Testis (tissue), 2 donors: ENCODE measurements at regions not wholly inside any gene's neighbourhood (a gene's known extent, or its start where the extent isn't known, plus 50 kb on each side); places are given as distances from the start of the nearest gene placed in this dataset.

Source experiments
- DNase-seq: peaks from one replicate; pipeline ENCODE4 v3.0.0-alpha.2; 2019
- H3K27ac ChIP-seq, 2 donors: fragments of 200-600 bp; sonication (generic); one replicate each; pipeline ENCODE4 v1.5.1; 2019
- H3K27me3 ChIP-seq: fragments of 200-600 bp; sonication (generic); one replicate; pipeline ENCODE4 v1.5.1; 2019
- H3K36me3 ChIP-seq: fragments of 200-600 bp; sonication (generic); one replicate; pipeline ENCODE4 v1.5.1; 2017; ENCODE audit warnings: low read depth; ENCODE audit errors: missing control alignments
- H3K4me1 ChIP-seq: fragments of 200-600 bp; sonication (generic); one replicate; pipeline ENCODE4 v1.5.1; 2019
- H3K4me3 ChIP-seq, 2 donors: fragments of 200-600 bp; sonication (generic); one replicate each; pipeline ENCODE4 v1.5.1; 2017 to 2019
- H3K9me3 ChIP-seq: fragments of 200-600 bp; sonication (generic); one replicate; pipeline ENCODE4 v1.5.1; 2017
- POLR2A ChIP-seq: fragments of 450-650 bp; IDR thresholded peaks from one replicate; pipeline ENCODE4 v1.6.1; 2017; ENCODE audit warnings: antibody characterized with exemption, mild to moderate bottlenecking, moderate library complexity
- WGBS, 2 donors: methylation state at CpG; one replicate each; pipeline ENCODE4 v1.1.5; 2018; 5-methylcytosine and 5-hydroxymethylcytosine counted together
- intact Hi-C: fragments of 100-400 bp; cut with DNase I; formaldehyde crosslinking; loops from one replicate; pipeline ENCODE4 v1.15.1; 2023; ENCODE audit warnings: low total_unique reads
- TF ChIP-seq, protein P1 (sequence below), 3 experiments: fragments of 450-650 bp in 2 of 3; fragments of 200-600 bp in 1 of 3; sonication (generic) in 1 of 3; IDR thresholded peaks; one replicate each; pipeline ENCODE4 v1.5.1; 2016 to 2019; ENCODE audit warnings: antibody characterized with exemption in 3 of 3, mild to moderate bottlenecking in 2 of 3, moderate library complexity in 1 of 3

DNA sequence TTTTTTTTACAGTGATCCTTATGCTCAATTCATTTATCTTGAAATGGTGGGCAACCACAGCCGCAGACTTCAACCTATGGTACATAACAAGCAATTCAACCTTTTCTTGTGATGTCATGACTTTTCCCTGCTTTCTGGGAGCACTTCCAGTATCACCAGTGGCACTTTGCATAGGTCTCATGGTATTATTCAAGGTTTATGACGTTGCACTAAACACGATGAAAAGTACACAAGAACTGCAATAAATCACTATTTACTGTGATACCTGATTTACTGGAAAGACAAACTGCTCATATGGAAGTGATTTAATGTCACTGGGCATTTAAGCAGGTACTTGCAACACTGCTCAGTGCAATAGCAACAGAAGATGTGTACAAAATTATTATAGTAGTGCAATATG, 251.7 kb upstream of the CXCL12 start:
- no peaks in the 10 kb centered on the region for H3K9me3 ChIP-seq
- H3K4me1 ChIP-seq: no peaks in the 10 kb centered on the region
- H3K27ac ChIP-seq: no peak overlapping the region
- no peak overlapping the region for H3K4me3 ChIP-seq
- TF ChIP-seq POLR2A: no peak
- TF ChIP-seq, protein P1, sequence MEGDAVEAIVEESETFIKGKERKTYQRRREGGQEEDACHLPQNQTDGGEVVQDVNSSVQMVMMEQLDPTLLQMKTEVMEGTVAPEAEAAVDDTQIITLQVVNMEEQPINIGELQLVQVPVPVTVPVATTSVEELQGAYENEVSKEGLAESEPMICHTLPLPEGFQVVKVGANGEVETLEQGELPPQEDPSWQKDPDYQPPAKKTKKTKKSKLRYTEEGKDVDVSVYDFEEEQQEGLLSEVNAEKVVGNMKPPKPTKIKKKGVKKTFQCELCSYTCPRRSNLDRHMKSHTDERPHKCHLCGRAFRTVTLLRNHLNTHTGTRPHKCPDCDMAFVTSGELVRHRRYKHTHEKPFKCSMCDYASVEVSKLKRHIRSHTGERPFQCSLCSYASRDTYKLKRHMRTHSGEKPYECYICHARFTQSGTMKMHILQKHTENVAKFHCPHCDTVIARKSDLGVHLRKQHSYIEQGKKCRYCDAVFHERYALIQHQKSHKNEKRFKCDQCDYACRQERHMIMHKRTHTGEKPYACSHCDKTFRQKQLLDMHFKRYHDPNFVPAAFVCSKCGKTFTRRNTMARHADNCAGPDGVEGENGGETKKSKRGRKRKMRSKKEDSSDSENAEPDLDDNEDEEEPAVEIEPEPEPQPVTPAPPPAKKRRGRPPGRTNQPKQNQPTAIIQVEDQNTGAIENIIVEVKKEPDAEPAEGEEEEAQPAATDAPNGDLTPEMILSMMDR (IDR thresholded peaks at IDR 0.05): no peak
- no peaks in the 10 kb centered on the region for H3K27me3 ChIP-seq
- no peak for DNase-seq
- no peaks in the 10 kb centered on the region for H3K36me3 ChIP-seq
- 75 to 87% methylated on average over 3 of the region's 3 CpGs for WGBS, 2 donors
- intact Hi-C loops: no loop called here

DNA sequence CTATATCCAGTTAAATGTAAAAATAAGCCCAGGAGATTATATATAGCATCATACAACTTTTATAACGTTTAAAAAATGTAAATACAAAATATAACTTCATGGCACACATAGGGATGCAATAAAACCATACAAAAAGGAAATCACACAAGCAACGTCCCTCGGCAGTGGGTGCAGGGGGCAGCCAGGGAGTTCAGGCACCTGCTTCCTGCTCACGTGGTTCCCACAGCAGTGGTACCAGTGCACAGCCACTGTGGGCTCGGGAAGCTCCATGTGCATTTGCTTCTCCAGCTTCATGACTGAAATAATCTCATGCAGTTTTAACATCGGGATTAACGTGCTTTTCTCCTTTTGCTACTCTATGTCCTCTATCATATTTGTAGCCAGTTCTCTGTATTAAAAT, 255.5 kb upstream of the CXCL12 start:
- Histone ChIP-seq H3K4me1 (no peaks in the 10 kb centered on the region), H3K27ac (no peak overlapping the region), H3K4me3 (no peak overlapping the region), H3K36me3 (no peaks in the 10 kb centered on the region), H3K9me3 (no peaks in the 10 kb centered on the region), H3K27me3 (no peaks in the 10 kb centered on the region)
- 77 to 81% methylated on average over 7 of the region's 7 CpGs for WGBS, 2 donors
- intact Hi-C loops: no loop called here
- no peak for TF ChIP-seq POLR2A
- TF ChIP-seq, protein P1 (IDR thresholded peaks at IDR 0.05): no peak
- no peak for DNase-seq

DNA sequence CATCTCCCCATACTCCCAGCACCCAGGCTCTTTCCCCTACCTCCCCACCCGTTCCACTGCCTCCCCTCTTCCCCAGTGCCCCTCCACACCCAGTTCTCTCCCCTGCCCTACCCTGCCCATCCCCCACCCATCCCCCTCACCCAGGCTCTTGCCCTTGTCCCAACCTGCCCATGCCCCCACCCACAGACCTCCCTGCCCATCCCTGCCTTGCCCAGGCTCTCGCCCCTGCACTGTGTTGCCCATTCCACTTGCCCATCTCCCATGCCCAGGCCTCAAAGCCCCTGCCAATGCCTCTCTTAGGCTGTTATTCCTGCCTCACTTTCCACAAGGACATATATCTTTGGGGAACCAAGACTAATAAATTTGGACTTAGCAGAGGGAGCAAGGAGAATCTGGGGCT, 262.6 kb upstream of the CXCL12 start:
- WGBS, 2 donors: 100% methylated on average over 1 of the region's 2 CpGs
- intact Hi-C loops: no loop called here
- Histone ChIP-seq H3K27ac (no peak overlapping the region), H3K4me3 (no peak overlapping the region), H3K4me1 (no peaks in the 10 kb centered on the region), H3K36me3 (no peaks in the 10 kb centered on the region), H3K27me3 (no peaks in the 10 kb centered on the region), H3K9me3 (no peaks in the 10 kb centered on the region)
- DNase-seq: no peak
- TF ChIP-seq, protein P1 (IDR thresholded peaks at IDR 0.05): no peak
- no peak for TF ChIP-seq POLR2A

DNA sequence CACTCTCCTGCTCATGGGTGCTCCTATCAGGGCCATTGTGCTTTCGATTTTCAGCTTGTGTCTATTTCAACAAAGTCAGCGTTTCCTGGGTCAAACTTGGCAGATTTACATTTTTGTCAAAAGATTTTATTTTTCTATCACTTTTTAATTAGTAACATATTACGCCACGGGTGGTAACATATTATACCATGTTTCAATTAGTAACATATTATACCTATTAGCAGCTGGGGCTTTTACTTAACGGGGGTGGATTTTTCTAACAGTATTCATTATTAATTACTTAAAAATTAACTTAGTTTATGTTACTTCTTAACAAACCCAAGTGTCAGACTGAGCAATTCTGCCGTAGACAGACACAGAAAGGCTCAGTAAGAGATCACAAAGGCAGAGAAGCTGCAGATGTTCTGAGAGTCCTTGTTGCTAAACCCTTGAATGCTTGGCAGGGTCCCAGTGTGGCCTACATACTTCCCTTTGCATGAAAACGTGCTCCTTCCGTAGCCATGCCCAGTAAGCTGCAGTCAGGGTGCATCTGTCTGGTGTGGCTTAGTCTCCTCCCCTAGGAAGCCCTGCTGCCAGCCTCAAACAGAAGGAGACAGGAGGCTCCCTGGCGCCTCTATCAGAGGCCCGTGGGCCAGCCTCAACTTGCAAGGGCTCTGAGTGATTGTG, 263.1 kb upstream of the CXCL12 start:
- Histone ChIP-seq H3K27me3 (no peaks in the 10 kb centered on the region), H3K4me3 (no peak overlapping the region), H3K36me3 (no peaks in the 10 kb centered on the region), H3K9me3 (no peaks in the 10 kb centered on the region), H3K27ac (no peak overlapping the region), H3K4me1 (no peaks in the 10 kb centered on the region)
- peak; percentile 38 for DNase-seq
- 46 to 54% methylated on average over 10 of the region's 10 CpGs for WGBS, 2 donors
- intact Hi-C loops: no loop called here
- TF ChIP-seq, protein P1 (IDR thresholded peaks at IDR 0.05): no peak
- TF ChIP-seq POLR2A: no peak
